ENCODE measurements at regions not wholly inside any gene's neighbourhood (a gene's known extent, or its start where the extent isn't known, plus 50 kb on each side); places are given as distances from the start of the nearest gene placed in this dataset.

- ChIA-PET CTCF (no interaction called here), POLR2A (no interaction called here)
- no peaks in the 10 kb centered on the region for H3K79me2 ChIP-seq (ENCODE audit: control insufficient read depth, insufficient read depth, low read length)
- H3K27ac Mint-ChIP-seq: no peak overlapping the region
- peaks cover 2% of the 10 kb centered on the region for H3K9me3 Mint-ChIP-seq (ENCODE audit: insufficient read depth)
- ATAC-seq (ENCODE audit: low read depth) (no peak), DNase-seq (no peak)
- no peak overlapping the region for H3K4me3 Mint-ChIP-seq
- no peak overlapping the region for H2AFZ ChIP-seq (ENCODE audit: insufficient read depth, low read depth, low read length, poor library complexity, severe bottlenecking)
- peaks cover 0 to 1% (median 0%) of the 10 kb centered on the region in 3 donors for H3K9me3 ChIP-seq (ENCODE audit: control extremely low read depth in 1 of 3, control insufficient read depth in 2 of 3, insufficient read depth in 1 of 3, low read length in 2 of 3)
- no CpG with 5 or more reads among the region's 1 CpG for WGBS (ENCODE audit: insufficient coverage)
- no peak overlapping the region for H3K4me3 ChIP-seq (ENCODE audit: control extremely low read depth in 1 of 5, extremely low read depth in 1 of 5, insufficient read depth in 1 of 5, low read depth in 2 of 5, low read length in 4 of 5)
- H3K27me3 Mint-ChIP-seq: no peaks in the 10 kb centered on the region
- H3K36me3 ChIP-seq (replicated peaks in 1 of 2; ENCODE audit: control extremely low read depth in 1 of 2, control insufficient read depth in 1 of 2, extremely low read depth in 1 of 2, insufficient read depth in 2 of 2, low read length in 1 of 2): no peaks in the 10 kb centered on the region
- intact Hi-C loops (cut with micrococcal nuclease): no loop called here
- H3K27ac ChIP-seq (ENCODE audit: low read length in 2 of 2): no peak overlapping the region
- no peak for TF ChIP-seq EZH2 (IDR thresholded peaks at IDR 0.05; ENCODE audit: borderline replicate concordance, insufficient read depth, low read depth, low read length, poor library complexity, severe bottlenecking)
- TF ChIP-seq CTCF (IDR thresholded peaks at IDR 0.05): no peak
- no peaks in the 10 kb centered on the region for H3K4me1 Mint-ChIP-seq
- H3K9ac ChIP-seq (ENCODE audit: low read length): no peak overlapping the region
- H3K4me1 ChIP-seq (ENCODE audit: control insufficient read depth in 2 of 2, insufficient read depth in 2 of 2, low read length in 2 of 2): no peaks in the 10 kb centered on the region
- H4K20me1 ChIP-seq (ENCODE audit: control insufficient read depth, insufficient read depth, low read length, poor library complexity, severe bottlenecking): no peaks in the 10 kb centered on the region
- H3K4me2 ChIP-seq (replicated peaks; ENCODE audit: low read depth, low read length, poor library complexity, severe bottlenecking): no peak overlapping the region
- no peaks in the 10 kb centered on the region for H3K27me3 ChIP-seq (replicated peaks in 1 of 4; ENCODE audit: control extremely low read depth in 1 of 4, control insufficient read depth in 3 of 4, insufficient read depth in 4 of 4, low read length in 3 of 4)
Observed at GRCh38 chr5:106085136-106085535, 1585.6 kb downstream of the EFNA5 start.

- Histone ChIP-seq H3K9ac (ENCODE audit: low read length) (no peak overlapping the region), H3K4me1 (ENCODE audit: control insufficient read depth in 2 of 2, insufficient read depth in 2 of 2, low read length in 2 of 2) (no peaks in the 10 kb centered on the region), H3K27ac (ENCODE audit: low read length in 2 of 2) (no peak overlapping the region), H4K20me1 (ENCODE audit: control insufficient read depth, insufficient read depth, low read length, poor library complexity, severe bottlenecking) (no peaks in the 10 kb centered on the region), H3K79me2 (ENCODE audit: control insufficient read depth, insufficient read depth, low read length) (no peaks in the 10 kb centered on the region), H2AFZ (ENCODE audit: insufficient read depth, low read depth, low read length, poor library complexity, severe bottlenecking) (no peak overlapping the region), H3K36me3 (replicated peaks in 1 of 2; ENCODE audit: control extremely low read depth in 1 of 2, control insufficient read depth in 1 of 2, extremely low read depth in 1 of 2, insufficient read depth in 2 of 2, low read length in 1 of 2) (no peaks in the 10 kb centered on the region), H3K4me2 (replicated peaks; ENCODE audit: low read depth, low read length, poor library complexity, severe bottlenecking) (no peak overlapping the region), H3K27me3 (replicated peaks in 1 of 4; ENCODE audit: control extremely low read depth in 1 of 4, control insufficient read depth in 3 of 4, insufficient read depth in 4 of 4, low read length in 3 of 4) (no peaks in the 10 kb centered on the region), H3K9me3 (ENCODE audit: control extremely low read depth in 1 of 3, control insufficient read depth in 2 of 3, insufficient read depth in 1 of 3, low read length in 2 of 3) (peaks cover 0 to 1% (median 0%) of the 10 kb centered on the region in 3 donors), H3K4me3 (ENCODE audit: control extremely low read depth in 1 of 5, extremely low read depth in 1 of 5, insufficient read depth in 1 of 5, low read depth in 2 of 5, low read length in 4 of 5) (no peak overlapping the region)
- CTCF ChIA-PET: no interaction called here
- POLR2A ChIA-PET: no interaction called here
- no peak for DNase-seq
- no peak overlapping the region for H3K4me3 Mint-ChIP-seq
- no peak overlapping the region for H3K27ac Mint-ChIP-seq
- TF ChIP-seq EZH2 (IDR thresholded peaks at IDR 0.05; ENCODE audit: borderline replicate concordance, insufficient read depth, low read depth, low read length, poor library complexity, severe bottlenecking): no peak
- no peak for TF ChIP-seq CTCF (IDR thresholded peaks at IDR 0.05)
- H3K27me3 Mint-ChIP-seq: no peaks in the 10 kb centered on the region
- intact Hi-C loops (cut with micrococcal nuclease): no loop called here
- H3K9me3 Mint-ChIP-seq (ENCODE audit: insufficient read depth): peaks cover 2% of the 10 kb centered on the region
- H3K4me1 Mint-ChIP-seq: no peaks in the 10 kb centered on the region
- ATAC-seq (ENCODE audit: low read depth): no peak
- 100% methylated on average over 1 of the region's 1 CpG for WGBS (ENCODE audit: insufficient coverage)
Observed at GRCh38 chr5:106080535-106080934, 1590.2 kb downstream of the EFNA5 start.
